ENCODE measurements at regions not wholly inside any gene's neighbourhood (a gene's known extent, or its start where the extent isn't known, plus 50 kb on each side); places are given as distances from the start of the nearest gene placed in this dataset.

- TF ChIP-seq MAX (CRISPR knock-in tag; IDR thresholded peaks at IDR 0.05) (no peak), NR1H2 (CRISPR knock-in tag; IDR thresholded peaks at IDR 0.05) (no peak), CTCF (IDR thresholded peaks at IDR 0.05) (no peak), HMGXB4 (CRISPR knock-in tag; IDR thresholded peaks at IDR 0.05) (no peak)
Measured at GRCh38 chr18:2173486-2173885, 397.8 kb downstream of the METTL4 start.

Measured in WTC11 (cell line).